Right cardiac atrium (tissue), 5 donors: ENCODE measurements at regions not wholly inside any gene's neighbourhood (a gene's known extent, or its start where the extent isn't known, plus 50 kb on each side); places are given as distances from the start of the nearest gene placed in this dataset.
A peak's percentile ranks its signal among the peaks of the same experiment; 100 is the strongest.
"Not testable (repeated sequence)": the region's sequence is repeated elsewhere in the genome, so short reads cannot be mapped to it uniquely, and the experiment has no call there.

ENCODE experiments used
- ATAC-seq, 2 donors: fragments of 200-7000 bp; cut with Tn5 transposase; one replicate each; pipeline versions ENCODE4 v1.8.0 to v1.9.1; 2020; ENCODE audit warnings: moderate library complexity in 2 of 2, mild to moderate bottlenecking in 1 of 2
- DNase-seq, 3 donors: peaks; one replicate each; pipeline ENCODE4 v3.0.0-alpha.2; 2020
- H3K27ac ChIP-seq: one replicate; pipeline ENCODE4 v1.5.1; 2013; ENCODE audit warnings: mild to moderate bottlenecking, low read length, control low read depth, moderate library complexity
- H3K27me3 ChIP-seq: one replicate; pipeline ENCODE4 v1.6.1; 2013; ENCODE audit not compliant: control insufficient read depth, insufficient read depth
- H3K4me1 ChIP-seq: one replicate; pipeline ENCODE4 v1.6.1; 2013; ENCODE audit warnings: low read length; ENCODE audit not compliant: control insufficient read depth, insufficient read depth
- H3K4me3 ChIP-seq: one replicate; pipeline ENCODE4 v1.5.1; 2013; ENCODE audit warnings: low read length, control low read depth
- H3K9me3 ChIP-seq: one replicate; pipeline ENCODE4 v1.6.1; 2013; ENCODE audit warnings: low read length; ENCODE audit not compliant: control insufficient read depth
- WGBS: extraction: QIAGEN DNeasy Blood & Tissue Kit; methylation state at CpG from one replicate; pipeline ENCODE4 v1.1.7; 2013; 5-methylcytosine and 5-hydroxymethylcytosine counted together
- intact Hi-C, 4 donors: fragments of 100-400 bp; cut with DNase I; formaldehyde crosslinking; loops; one replicate each; pipeline versions ENCODE4 v1.11.0 to v1.14.0; 2022 to 2023
- donor health status: healthy with polysubstance abuse.
- donor health status: DM: no; HTN: yes; CAD: no.
- donor health status: DM: no; HTN: no; CAD: no.
- donor health status: DM: no; HTN: yes; CAD: no; lungs with severe emphysema.
- donor health status: DM: yes; HTN: yes; CAD: no.

GRCh38 chr3:124348555-124348954 is 356.6 kb upstream of the ROPN1 start:
- WGBS, result 94% methylated on average over 5 of the region's 5 CpGs
- intact Hi-C loops, result loop anchor here in 1 of 4 donors (5.0 kb wide), 1 partner anchor 199 kb away; no protein-coding TSS in a partner anchor

GRCh38 chr3:124351430-124352148 is 359.7 kb upstream of the ROPN1 start:
- Histone ChIP-seq H3K27me3 (no peaks in the 10 kb centered on the region), H3K4me1 (no peaks in the 10 kb centered on the region), H3K27ac (no peak overlapping the region), H3K9me3 (no peaks in the 10 kb centered on the region), H3K4me3 (no peak overlapping the region)
- ATAC-seq (peak; percentile 76 to 85), DNase-seq (no peak)
- intact Hi-C loops, result loop anchor here (2.0 to 10.0 kb wide), 4 partner anchors 113 to 203 kb away; no protein-coding TSS in a partner anchor
- WGBS, result 55% methylated on average over 4 of the region's 4 CpGs

More at GRCh38 chr3:124348555-124348954, 356.6 kb upstream of the ROPN1 start:
- ATAC-seq, DNase-seq, H3K9me3 ChIP-seq, H3K27me3 ChIP-seq, H3K4me1 ChIP-seq, H3K4me3 ChIP-seq, H3K27ac ChIP-seq: not testable (repeated sequence)

GRCh38 chr3:124352149-124352539 is 360.2 kb upstream of the ROPN1 start:
- no peaks in the 10 kb centered on the region for H3K27me3 ChIP-seq
- no peaks in the 10 kb centered on the region for H3K4me1 ChIP-seq
- no peak for ATAC-seq
- intact Hi-C loops, result loop anchor here in 3 of 4 donors (5.0 to 10.0 kb wide), 3 partner anchors 113 to 203 kb away; no protein-coding TSS in a partner anchor
- 97% methylated on average over 3 of the region's 3 CpGs for WGBS
- H3K4me3 ChIP-seq, result no peak overlapping the region
- H3K9me3 ChIP-seq, result no peaks in the 10 kb centered on the region
- H3K27ac ChIP-seq, result no peak overlapping the region
- no peak for DNase-seq

- Histone ChIP-seq H3K27me3 (no peaks in the 10 kb centered on the region), H3K4me3 (no peak overlapping the region), H3K9me3 (no peaks in the 10 kb centered on the region), H3K4me1 (no peaks in the 10 kb centered on the region), H3K27ac (no peak overlapping the region)
- ATAC-seq (no peak), DNase-seq (no peak)
- WGBS, result 81% methylated on average over 2 of the region's 2 CpGs
- intact Hi-C loops, result loop anchor here in 3 of 4 donors (5.0 to 10.0 kb wide), 3 partner anchors 111 to 201 kb away; no protein-coding TSS in a partner anchor
These were observed 361.8 kb upstream of the ROPN1 start for GRCh38 chr3:124353691-124354090.

GRCh38 chr3:124354150-124354549 is 362.2 kb upstream of the ROPN1 start:
- Histone ChIP-seq H3K4me3 (no peak overlapping the region), H3K27ac (no peak overlapping the region), H3K27me3 (no peaks in the 10 kb centered on the region), H3K4me1 (no peaks in the 10 kb centered on the region), H3K9me3 (no peaks in the 10 kb centered on the region)
- no peak for DNase-seq
- WGBS, result 91% methylated on average over 2 of the region's 2 CpGs
- ATAC-seq, result no peak
- intact Hi-C loops, result loop anchor here in 3 of 4 donors (5.0 to 10.0 kb wide), 3 partner anchors 111 to 201 kb away; no protein-coding TSS in a partner anchor

GRCh38 chr3:124358156-124358555 is 366.2 kb upstream of the ROPN1 start:
- ATAC-seq, result no peak

GRCh38 chr3:124360155-124360554 is 368.2 kb upstream of the ROPN1 start:
- H3K27ac ChIP-seq, result no peak overlapping the region
- intact Hi-C loops, result no loop called here
- 56% methylated on average over 3 of the region's 3 CpGs for WGBS
- H3K9me3 ChIP-seq, result no peaks in the 10 kb centered on the region
- H3K27me3 ChIP-seq, result no peaks in the 10 kb centered on the region
- ATAC-seq (no peak), DNase-seq (no peak)
- H3K4me3 ChIP-seq, result no peak overlapping the region
- H3K4me1 ChIP-seq, result no peaks in the 10 kb centered on the region

More at GRCh38 chr3:124358156-124358555, 366.2 kb upstream of the ROPN1 start:
- Histone ChIP-seq H3K9me3 (no peaks in the 10 kb centered on the region), H3K4me3 (no peak overlapping the region), H3K4me1 (no peaks in the 10 kb centered on the region), H3K27me3 (no peaks in the 10 kb centered on the region), H3K27ac (no peak overlapping the region)
- intact Hi-C loops, result loop anchor here in 3 of 4 donors (10.0 kb wide), 2 partner anchors 107 to 197 kb away; no protein-coding TSS in a partner anchor
- no peak for DNase-seq
- WGBS, result 75% methylated on average over 3 of the region's 3 CpGs

GRCh38 chr3:124360563-124360962 is 368.6 kb upstream of the ROPN1 start:
- 73% methylated on average over 3 of the region's 3 CpGs for WGBS
- ATAC-seq (no peak), DNase-seq (no peak)
- Histone ChIP-seq H3K4me1 (no peaks in the 10 kb centered on the region), H3K4me3 (no peak overlapping the region), H3K27ac (no peak overlapping the region), H3K27me3 (no peaks in the 10 kb centered on the region), H3K9me3 (no peaks in the 10 kb centered on the region)
- intact Hi-C loops, result no loop called here

- Histone ChIP-seq H3K27ac (no peak overlapping the region), H3K4me3 (no peak overlapping the region), H3K9me3 (no peaks in the 10 kb centered on the region), H3K27me3 (no peaks in the 10 kb centered on the region), H3K4me1 (no peaks in the 10 kb centered on the region)
- DNase-seq (no peak), ATAC-seq (no peak)
- 85% methylated on average over 3 of the region's 3 CpGs for WGBS
- intact Hi-C loops, result no loop called here
These were observed 368.7 kb upstream of the UMPS start for GRCh38 chr3:124361566-124361965.

- no peak overlapping the region for H3K4me3 ChIP-seq
- ATAC-seq (no peak), DNase-seq (no peak)
- H3K27me3 ChIP-seq, result no peaks in the 10 kb centered on the region
- no peak overlapping the region for H3K27ac ChIP-seq
- no peaks in the 10 kb centered on the region for H3K4me1 ChIP-seq
- intact Hi-C loops, result no loop called here
- no peaks in the 10 kb centered on the region for H3K9me3 ChIP-seq
- 72% methylated on average over 2 of the region's 2 CpGs for WGBS
These were observed 367.8 kb upstream of the UMPS start for GRCh38 chr3:124362455-124362854.

- H3K27ac ChIP-seq, result no peak overlapping the region
- no peaks in the 10 kb centered on the region for H3K27me3 ChIP-seq
- H3K4me3 ChIP-seq, result no peak overlapping the region
- no peaks in the 10 kb centered on the region for H3K4me1 ChIP-seq
- no peak for DNase-seq
- H3K9me3 ChIP-seq, result no peaks in the 10 kb centered on the region
- peak; percentile 26 to 52 for ATAC-seq
- intact Hi-C loops, result no loop called here
These were observed 366.8 kb upstream of the UMPS start for GRCh38 chr3:124363476-124363875.
